Posterior cingulate gyrus (tissue), 11 donors: ENCODE measurements at regions not wholly inside any gene's neighbourhood (a gene's known extent, or its start where the extent isn't known, plus 50 kb on each side); places are given as distances from the start of the nearest gene placed in this dataset.
"Not testable (repeated sequence)": the region's sequence is repeated elsewhere in the genome, so short reads cannot be mapped to it uniquely, and the experiment has no call there.

Experiments
- DNase-seq, 10 donors: peaks; one replicate each; pipeline versions ENCODE4 v3.0.0 to v3.0.0-alpha.2; 2020 to 2021; ENCODE audit warnings: mixed read lengths in 3 of 10
- intact Hi-C: fragments of 100-400 bp; cut with DNase I; formaldehyde crosslinking; loops from one replicate; pipeline ENCODE4 v1.15.1; 2023

DNA sequence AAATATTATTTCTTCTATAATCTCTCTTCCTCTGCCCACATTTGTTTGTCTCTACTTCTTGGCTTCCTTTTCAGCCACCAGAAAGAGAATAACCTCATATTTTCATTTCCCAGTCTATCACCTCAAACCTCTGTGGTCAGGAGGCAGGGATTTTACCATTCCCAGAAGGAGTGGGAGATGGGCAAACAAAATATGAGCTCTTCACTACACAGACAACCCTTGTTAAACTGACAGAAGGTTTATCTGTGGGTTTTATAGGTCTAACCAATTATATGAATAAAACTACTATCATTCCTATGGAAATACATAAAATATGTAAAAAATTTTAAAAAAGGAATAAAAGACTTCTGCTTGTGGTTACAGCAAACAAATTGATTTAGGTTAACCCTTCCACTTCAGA lies 160.0 kb upstream of the TRPC6 start:
- intact Hi-C loops = no loop called here

DNA sequence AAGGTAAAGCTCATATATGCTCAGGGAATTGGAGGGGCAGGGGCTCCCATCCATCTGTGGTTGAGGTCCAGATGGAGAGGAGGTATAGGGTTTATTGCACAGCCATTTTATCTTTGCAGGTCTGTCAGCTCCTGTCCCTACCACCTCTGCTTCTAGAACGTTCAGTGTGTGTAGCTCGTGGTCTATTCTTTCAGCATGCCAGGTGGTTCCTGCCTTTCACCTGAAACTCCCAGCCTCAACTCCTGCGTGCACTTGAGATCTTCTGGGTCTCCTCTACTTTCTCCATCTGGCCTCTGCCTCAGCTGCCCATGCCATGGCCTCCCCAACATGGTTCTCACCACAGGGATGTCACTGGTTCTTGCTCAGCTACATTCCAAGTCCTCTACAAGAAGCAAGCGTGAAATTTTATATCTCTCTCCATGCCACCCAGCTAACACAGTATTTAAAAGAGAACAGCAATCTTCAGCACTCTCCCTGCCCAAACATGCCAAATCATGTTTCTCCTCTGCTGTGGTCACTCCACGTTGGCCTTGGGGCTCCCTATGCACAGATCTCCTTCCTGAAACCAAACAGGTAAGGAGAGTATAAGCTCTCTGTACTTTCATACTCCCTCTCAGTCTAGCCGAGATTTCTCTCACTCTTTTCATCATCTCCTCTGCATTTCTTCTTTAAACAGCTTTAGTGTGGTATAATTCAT lies 157.8 kb upstream of the TRPC6 start:
- intact Hi-C loops = no loop called here
- DNase-seq = no peak

More for the DNA sequence above, 160.0 kb upstream of the TRPC6 start:
- no peak for DNase-seq

DNA sequence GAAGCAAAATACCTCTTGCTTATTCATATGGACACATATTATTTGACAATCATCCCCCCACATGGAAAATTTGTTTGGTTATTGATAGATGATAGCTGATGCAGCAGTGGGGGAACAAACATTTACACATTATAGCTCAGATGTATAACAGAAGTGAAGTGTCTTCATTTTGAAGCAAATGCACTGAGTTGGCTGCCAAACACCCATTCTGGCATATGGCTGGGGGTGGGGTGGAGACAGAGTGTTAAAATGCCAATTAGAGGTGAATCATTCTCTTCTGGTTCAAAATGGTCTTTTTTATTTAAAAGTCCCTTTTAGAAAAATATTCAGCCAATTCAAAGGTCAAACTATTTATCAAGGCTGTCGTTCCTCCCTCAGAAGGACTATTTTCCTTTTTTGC lies 157.3 kb upstream of the TRPC6 start:
- DNase-seq = peak in 1 of 10 donors; percentile 11
- intact Hi-C loops = no loop called here

DNA sequence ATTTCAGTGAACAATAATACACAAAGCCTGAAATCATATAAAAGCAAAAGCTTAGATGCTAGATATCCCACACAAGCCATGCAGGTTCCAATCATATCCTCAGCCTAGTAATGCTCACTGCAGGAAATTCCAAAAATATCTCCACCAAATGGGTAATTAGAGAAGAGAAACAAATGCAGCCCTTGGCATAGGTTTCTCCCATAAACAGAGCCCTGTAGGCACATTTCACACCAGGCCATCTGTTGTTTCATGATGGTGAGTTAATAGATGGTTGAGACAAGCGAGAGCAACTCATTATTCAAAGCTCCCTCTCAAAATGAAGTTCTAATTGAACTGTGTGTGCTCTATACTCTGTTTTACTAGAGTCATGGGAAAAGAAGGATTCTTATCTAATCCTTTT lies 154.6 kb upstream of the TRPC6 start:
- intact Hi-C loops = no loop called here
- DNase-seq = no peak

DNA sequence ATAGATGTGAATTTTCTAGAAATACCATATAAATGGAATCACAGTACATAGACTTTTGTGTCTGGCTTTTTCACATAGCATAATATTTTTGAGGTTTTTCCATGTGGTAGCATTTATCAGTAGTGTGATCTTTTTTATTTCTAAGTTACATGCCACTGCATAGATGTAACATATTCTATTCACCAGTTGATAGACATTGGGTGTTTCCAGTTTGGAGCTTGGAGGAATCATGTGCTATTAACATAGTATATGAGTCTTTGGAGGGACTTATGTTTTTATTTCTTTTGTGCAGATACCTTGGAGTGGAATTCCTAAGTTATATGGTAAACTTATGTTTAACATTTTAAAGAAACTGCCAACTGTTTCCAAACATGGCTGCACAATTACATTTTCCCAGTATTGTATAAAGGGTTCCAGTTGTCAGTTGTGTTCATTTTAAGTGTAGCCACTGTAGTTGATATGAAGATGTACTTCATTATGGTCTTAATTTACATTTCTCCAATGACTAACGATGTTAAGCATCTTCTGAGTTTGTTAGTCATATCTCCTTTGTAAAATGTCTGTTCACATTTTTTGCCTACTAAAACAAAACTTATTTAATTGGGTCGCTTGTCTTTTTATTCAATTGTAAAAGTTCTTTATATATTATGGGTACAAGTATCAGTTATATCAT lies 145.7 kb upstream of the TRPC6 start:
- DNase-seq = no peak
- intact Hi-C loops = no loop called here

DNA sequence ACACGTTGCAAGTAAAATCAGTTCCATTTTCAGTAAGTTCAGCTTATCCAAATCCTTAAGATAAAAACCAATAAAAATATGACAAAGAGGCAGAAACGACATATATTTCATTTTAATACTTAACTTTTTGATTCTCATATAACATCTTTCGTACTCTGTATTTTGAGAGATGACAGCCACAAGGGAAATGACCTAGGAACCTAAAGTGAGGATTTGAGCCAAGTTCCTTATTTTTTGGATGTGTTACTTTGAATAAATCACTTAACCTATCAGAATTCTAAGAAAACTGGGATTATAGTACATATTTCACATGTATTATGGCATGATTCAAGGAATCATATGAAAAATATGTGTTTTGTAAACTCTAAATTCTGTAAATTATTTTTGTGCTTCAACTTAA lies 143.6 kb upstream of the TRPC6 start:
- DNase-seq = no peak
- intact Hi-C loops = no loop called here

DNA sequence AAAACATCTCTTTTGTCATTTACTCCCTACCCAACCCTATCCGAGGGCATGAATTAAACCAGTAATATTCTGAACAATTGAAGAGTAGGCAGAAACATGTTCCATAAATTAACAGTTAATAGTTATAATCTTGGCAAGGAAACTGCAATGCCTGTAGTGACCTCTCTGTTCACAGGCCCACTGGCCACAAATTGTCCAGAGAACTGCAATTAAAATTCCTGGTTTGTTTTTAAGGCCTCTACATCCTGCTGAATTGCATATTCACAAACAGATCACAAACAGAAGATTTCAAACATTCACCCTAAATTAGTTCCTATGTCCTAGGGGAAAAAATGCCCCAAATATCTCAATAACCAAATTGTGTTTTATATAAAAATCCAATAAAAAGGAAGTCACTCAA lies 143.2 kb upstream of the TRPC6 start:
- intact Hi-C loops = no loop called here
- DNase-seq = no peak

DNA sequence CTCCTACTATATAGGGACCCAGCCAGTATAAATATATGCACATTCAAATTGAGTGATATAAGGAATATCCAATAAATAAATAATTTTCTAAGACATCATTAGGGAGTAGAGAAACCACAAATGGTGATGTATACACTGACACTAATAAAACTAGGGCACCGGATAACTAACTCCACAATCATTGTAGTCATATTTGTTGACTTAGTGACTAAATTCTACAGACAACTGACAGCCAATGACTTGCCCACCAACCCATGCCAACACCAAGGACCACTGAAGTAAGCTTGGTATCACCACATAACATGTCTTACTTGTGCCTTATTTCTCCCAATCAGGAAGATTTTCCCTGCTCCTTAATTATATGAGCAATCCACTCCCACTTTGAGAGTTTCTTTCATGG lies 139.6 kb upstream of the TRPC6 start:
- intact Hi-C loops = no loop called here
- no peak for DNase-seq

DNA sequence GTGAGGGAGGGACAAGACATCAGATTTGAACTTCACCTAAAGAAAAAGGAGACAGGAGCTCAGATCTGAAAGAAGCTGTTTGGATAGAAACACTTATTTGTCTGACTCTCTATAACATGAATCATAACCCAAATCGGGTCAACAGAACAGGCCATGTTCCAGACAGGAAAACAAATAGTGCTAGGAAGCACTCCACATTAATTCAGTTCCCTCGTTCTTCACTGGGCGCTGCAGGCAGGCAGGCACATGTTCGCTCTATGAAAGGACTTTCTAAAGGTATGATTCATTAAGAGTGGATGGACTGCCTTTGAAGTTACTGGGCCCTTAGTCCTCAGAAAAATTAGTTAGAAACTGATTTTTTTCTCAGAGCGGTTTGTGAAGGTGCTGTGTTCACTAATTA lies 137.5 kb upstream of the TRPC6 start:
- intact Hi-C loops = no loop called here

DNA sequence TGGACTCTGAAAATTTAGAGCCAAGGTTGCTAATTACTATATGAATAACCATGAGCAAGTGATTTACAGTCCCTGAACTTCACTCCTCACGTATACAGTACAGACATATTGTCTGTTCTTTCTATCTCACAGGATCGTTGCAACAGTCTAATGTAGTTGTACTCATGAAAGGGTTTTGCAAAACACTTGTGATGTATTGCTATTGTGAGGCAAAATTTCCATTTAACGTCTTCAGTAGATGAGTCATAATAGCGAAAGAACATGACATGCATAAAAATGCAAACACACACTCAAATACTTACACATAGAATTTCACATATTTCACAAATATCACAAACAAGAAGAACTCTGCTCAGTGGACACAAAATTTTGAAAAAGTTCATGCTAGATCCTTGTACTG lies 134.6 kb upstream of the TRPC6 start:
- DNase-seq = no peak
- intact Hi-C loops = no loop called here

More for the DNA sequence above, 137.5 kb upstream of the TRPC6 start:
- no peak for DNase-seq

DNA sequence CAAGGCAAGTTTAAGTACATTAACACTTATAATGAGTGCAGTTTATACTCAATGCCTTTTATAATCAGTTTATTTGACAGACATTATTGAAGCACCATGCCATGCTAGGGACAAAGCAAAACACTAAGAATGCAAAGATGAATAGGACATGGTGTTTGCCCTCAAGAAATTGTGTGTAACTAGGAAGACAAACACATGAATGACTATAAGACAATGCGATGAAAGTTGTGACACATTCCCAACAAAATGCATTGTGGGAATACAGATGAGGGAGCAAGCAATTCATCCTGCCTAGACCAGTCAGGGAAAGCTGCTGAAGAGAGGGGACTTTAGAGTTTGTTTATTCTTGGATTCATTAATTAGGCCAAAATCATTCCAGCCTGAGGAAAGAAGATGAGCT lies 133.8 kb upstream of the TRPC6 start:
- intact Hi-C loops = no loop called here
- no peak for DNase-seq

DNA sequence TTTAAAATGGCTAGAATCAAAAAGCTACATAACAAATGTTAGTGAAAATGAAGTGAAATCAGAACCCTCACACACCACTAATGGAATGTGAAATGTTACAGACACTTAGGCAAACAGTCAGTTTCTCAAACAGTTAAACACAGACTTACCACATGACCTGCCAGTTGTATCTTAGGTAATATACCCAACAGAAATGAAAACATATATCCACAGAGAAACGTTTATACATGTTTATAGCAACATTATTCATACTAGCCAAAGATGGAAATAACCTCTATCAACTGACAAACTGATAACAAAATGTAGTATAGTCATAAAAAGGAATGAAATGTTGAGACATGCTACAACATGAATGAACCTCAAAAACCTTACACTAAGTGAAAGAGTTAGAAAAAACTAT lies 131.5 kb upstream of the TRPC6 start:
- intact Hi-C loops = no loop called here
- DNase-seq = no peak

DNA sequence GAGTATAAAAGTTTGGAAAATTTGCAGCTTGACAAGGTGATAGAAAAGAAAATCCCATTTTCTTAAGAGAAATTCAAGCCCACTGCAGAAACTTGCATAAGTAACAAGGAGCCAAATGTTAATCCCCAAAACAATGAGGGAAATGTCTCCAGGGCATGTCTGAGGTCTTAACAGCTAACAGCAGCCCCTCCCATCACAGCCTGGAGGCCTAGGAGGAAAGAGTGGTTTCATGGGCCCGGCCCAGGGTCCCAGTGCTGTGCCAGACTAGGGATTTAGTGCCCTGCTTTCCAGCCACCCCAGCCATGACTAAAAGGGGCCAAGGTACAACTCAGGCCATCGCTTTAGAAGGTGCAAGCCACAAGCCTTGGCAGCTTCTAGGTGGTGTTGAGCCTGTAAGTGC lies 123.7 kb upstream of the TRPC6 start:
- intact Hi-C loops = no loop called here
- peak in 1 of 10 donors; percentile 51 for DNase-seq

DNA sequence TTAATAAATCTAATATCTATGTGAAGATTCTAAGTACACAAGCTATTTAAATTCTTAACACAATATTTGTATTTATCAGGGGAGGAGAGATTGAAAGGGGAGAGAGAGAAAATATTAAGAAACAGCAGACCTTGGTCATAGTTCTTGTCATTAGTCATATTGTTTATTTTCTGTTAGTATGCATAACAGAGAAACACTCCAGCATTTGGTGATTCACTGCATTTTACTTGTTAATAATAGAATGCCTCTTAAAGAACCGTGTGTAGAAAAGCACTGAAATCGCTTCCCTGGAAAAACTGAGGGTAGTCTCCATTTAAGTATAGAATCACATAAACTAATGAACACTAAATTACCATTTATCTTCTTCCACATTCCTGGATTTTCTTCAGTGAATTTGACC lies 122.7 kb upstream of the TRPC6 start:
- intact Hi-C loops = no loop called here
- no peak for DNase-seq

DNA sequence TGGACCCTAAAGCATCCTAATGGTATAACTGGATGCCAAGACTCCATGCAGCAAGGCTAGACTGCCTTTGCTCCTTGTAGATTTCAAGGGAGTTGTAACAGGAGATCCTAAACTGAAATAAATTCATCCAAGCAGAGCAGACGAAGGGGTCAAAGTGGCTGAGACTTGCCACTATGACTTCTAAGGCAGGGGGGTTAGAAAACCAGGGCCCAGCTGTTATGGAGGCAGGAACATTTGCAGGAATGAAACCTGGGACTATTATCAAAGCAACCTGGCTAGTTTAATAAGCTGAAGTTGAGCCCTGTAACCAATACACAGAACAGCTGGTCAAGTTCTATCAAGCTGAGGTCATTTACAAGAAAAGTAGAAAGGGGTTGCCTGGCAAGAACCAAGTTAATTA lies 122.2 kb upstream of the TRPC6 start:
- DNase-seq = no peak
- intact Hi-C loops = no loop called here

DNA sequence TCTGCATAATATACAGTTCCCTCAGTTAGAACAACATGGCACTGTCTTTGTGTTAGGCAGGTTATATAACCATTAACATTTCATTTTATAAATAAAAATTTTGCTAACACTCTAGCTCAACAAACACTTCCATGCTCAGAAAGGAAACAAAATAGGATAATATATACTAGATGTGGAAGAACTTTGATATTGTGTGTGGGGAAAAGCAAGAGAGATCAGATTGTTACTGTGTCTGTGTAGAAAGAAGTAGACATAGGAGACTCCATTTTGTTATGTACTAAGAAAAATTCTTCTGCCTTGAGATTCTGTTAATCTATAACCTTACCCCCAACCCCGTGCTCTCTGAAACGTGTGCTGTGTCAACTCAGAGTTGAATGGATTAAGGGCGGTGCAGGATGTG lies 111.1 kb upstream of the TRPC6 start:
- intact Hi-C loops, DNase-seq: not testable (repeated sequence)

DNA sequence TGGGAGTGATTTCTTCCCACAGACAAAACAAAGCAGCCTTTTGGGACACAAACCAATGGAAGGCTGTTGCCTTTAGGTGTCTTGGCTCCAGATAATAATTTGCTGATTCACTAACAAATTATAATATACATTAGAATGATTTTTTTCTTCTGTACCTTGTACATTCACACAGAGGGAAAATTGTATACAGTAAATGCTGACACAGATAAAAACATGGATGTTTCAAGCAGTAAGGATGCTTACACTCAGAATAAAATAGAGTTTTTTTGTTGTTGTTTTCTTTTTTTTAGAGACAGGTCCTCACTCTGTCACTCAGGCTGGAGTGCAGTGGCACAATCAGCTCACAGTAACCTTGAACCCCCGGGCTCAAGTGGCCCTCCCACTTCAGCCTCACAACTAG lies 109.2 kb upstream of the TRPC6 start:
- DNase-seq = no peak
- intact Hi-C loops = no loop called here

DNA sequence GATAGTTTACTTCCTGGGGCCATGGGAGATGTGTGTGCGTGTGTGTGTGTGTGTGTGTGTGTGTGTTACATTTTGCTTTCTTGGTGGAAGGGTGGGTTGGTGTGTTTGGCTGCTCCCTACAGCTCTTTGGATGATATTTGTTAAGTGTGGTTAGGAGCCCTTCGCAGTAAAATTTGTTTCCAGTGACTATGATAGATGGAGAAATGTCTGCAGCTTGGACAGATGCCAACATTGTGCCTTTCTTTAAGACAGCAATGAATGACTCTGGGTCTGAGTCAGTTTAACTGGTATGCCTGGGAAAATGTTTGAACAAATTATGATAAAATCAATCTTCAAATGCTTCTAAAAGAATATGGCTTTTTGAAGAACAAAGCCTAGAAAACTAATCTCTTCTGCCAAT lies 102.7 kb upstream of the TRPC6 start:
- intact Hi-C loops = no loop called here
- no peak for DNase-seq

DNA sequence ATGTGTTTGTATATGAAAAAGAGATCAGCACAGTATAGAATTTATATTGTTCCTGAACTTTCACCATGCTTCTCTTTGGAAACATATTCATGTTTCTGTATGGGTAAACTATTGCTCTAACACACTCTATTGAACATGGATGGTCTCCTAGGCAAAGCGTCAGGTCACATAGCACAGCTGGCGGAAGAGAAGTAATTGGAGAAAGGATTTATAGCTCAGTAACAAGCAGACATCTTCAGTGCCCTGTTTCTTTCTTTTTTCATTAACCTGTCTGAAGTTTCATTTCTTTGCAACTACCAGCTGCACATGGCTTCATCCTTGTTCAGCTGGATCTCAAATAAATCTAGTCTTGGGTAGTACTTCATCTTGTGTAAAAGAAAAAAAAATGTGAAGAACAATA lies 84.4 kb upstream of the TRPC6 start:
- DNase-seq = no peak
- intact Hi-C loops = no loop called here

DNA sequence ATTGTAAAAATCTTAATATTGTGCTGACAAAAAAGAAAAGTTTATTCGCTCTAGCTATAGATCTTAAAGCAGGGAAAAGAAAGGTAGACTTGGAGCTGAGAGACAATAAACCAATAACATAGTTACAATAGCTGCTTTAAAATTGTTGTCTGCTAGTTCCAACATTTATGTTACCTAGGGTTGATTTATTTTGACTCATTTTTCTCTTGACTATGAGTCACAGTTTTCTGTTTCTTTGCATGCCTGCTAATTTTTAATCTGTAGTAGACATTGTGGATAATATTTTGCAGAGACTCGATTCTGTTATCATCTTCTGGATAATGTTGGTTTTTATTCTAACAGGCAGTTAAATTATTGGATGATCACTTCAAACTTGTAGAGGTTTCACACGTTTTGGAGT lies 83.1 kb upstream of the TRPC6 start:
- intact Hi-C loops = no loop called here
- no peak for DNase-seq

DNA sequence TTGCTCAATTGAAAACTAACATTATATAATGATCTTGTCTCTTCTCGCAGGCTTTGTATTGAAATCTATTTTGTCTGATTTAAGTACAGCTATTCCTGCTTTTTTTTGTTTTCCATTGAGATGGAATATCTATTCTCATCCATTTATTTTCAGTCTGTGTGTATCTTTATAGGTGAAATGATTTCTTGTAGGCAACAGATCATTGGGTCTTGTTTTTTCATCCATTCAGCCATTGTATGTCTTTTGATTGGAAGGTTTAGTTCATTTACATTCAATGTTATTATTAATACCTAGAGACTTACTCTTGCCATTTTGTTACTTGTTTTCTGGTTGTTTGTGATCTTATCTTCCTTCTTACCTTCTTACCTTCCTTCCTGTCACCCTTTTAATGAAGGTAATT lies 77.8 kb upstream of the TRPC6 start:
- DNase-seq = no peak
- intact Hi-C loops = no loop called here
